ENCODE measurements at regions not wholly inside any gene's neighbourhood (a gene's known extent, or its start where the extent isn't known, plus 50 kb on each side); places are given as distances from the start of the nearest gene placed in this dataset.

DNA sequence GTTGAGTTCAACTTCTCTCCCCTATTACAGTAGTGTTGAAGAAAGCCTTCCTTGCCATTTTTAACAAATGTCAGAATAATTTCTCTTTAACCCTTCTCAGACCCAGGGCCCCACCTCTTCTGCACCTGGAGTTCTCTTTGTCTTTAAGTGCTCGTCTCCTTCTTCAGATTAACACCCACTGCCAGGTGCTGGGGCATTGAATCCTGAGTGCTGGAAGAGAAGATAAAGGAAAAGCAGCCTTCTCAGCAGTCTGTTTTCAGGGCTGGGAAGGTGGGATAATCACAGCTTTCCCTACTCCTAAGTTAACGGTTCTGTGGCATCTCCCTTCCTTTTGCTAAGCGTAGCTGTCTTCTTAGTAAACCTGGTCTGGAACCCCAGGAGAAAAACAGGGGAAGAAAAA lies 114.6 kb upstream of the TAB2 start:
- intact Hi-C loops (cut with DNase I; ENCODE audit: low total_unique reads): no loop called here
- DNase-seq (ENCODE audit: low spot score in 2 of 2): no peak
- Histone ChIP-seq H3K27me3 (no peaks in the 10 kb centered on the region), H3K9me3 (peaks cover 0 to 7% of the 10 kb centered on the region in 2 donors), H3K4me3 (no peak overlapping the region), H3K36me3 (no peaks in the 10 kb centered on the region), H3K4me1 (no peaks in the 10 kb centered on the region), H3K27ac (no peak overlapping the region)
- TF ChIP-seq POLR2AphosphoS5 (IDR thresholded peaks at IDR 0.05) (no peak), POLR2A (IDR thresholded peaks at IDR 0.05) (no peak)
- TF ChIP-seq, protein P1, sequence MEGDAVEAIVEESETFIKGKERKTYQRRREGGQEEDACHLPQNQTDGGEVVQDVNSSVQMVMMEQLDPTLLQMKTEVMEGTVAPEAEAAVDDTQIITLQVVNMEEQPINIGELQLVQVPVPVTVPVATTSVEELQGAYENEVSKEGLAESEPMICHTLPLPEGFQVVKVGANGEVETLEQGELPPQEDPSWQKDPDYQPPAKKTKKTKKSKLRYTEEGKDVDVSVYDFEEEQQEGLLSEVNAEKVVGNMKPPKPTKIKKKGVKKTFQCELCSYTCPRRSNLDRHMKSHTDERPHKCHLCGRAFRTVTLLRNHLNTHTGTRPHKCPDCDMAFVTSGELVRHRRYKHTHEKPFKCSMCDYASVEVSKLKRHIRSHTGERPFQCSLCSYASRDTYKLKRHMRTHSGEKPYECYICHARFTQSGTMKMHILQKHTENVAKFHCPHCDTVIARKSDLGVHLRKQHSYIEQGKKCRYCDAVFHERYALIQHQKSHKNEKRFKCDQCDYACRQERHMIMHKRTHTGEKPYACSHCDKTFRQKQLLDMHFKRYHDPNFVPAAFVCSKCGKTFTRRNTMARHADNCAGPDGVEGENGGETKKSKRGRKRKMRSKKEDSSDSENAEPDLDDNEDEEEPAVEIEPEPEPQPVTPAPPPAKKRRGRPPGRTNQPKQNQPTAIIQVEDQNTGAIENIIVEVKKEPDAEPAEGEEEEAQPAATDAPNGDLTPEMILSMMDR (IDR thresholded peaks at IDR 0.05): no peak

DNA sequence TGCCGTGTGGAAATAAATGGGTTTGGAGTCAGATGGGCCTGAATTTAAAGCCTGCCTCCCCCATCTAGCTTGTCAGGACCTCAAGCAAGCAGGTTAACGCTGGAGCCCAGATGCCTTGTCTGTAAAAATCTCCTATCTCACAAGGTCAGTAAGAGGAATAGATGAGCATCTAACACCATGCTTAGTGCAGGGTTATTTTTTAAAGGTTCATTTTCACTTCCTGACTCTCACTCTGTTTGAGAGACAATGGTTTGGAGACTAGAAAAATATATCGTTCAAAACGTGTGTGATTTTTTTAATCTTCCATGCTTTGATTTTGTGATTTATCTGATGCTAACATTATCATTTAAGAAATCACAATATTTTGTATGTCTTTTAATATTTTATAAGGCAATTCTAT lies 114.0 kb upstream of the TAB2 start:
- TF ChIP-seq POLR2AphosphoS5 (IDR thresholded peaks at IDR 0.05) (no peak), POLR2A (IDR thresholded peaks at IDR 0.05) (no peak)
- TF ChIP-seq, protein P1 (IDR thresholded peaks at IDR 0.05): no peak
- no peaks in the 10 kb centered on the region for H3K27me3 ChIP-seq
- H3K4me3 ChIP-seq: no peak overlapping the region
- intact Hi-C loops (cut with DNase I; ENCODE audit: low total_unique reads): no loop called here
- no peaks in the 10 kb centered on the region for H3K4me1 ChIP-seq
- H3K9me3 ChIP-seq: peaks cover 0 to 7% of the 10 kb centered on the region in 2 donors
- H3K36me3 ChIP-seq: no peaks in the 10 kb centered on the region
- H3K27ac ChIP-seq: no peak overlapping the region
- no peak for DNase-seq (ENCODE audit: low spot score in 2 of 2)

- intact Hi-C loops (cut with DNase I; ENCODE audit: low total_unique reads): no loop called here
- H3K9me3 ChIP-seq: no peaks in the 10 kb centered on the region
Observed at GRCh38 chr6:149208134-149208601, 109.3 kb upstream of the TAB2 start.

DNA sequence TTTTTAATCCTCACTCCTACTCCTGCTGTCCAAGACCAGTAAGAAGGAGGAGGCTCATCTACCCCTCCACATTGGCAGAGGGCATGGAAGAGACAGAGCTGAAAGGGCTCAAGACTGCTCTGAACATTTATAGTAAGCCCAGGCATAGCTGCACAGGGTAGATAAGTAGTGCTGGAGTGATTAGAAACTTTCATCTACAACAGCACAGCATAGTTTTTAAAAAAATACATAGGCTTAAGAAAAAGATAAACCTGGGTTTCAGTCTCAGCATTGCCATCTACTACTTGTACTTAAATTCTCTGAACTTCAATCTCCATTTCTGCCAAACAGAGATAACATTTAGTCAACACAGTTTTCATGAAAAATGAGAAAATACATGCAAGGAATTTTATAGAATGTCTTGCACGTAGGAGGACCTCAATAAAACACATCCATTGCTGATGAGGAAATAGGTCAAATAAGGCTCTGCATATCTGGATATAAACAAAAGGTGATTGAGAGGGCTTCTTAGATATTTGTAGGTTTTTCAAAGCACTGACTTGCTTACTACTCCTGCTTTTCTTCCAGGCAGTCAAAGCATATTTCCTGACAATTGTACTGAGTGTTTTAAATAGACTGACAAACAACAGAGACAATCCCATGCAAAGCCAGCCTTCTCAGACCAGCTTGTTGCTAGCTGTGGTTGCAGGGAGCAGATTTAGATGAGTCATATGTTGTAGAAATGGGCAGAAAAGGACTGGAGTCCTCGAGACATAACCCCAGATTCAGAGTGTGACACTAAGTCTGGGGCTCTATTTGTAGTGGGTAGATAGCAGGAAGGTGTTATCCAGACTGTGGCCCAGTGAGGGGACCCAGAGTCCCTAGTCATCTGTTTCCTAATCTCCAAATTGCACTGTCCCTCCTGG lies 107.4 kb upstream of the TAB2 start:
- no peaks in the 10 kb centered on the region for H3K9me3 ChIP-seq
- intact Hi-C loops (cut with DNase I; ENCODE audit: low total_unique reads): loop anchor here (1.0 kb wide), 1 partner anchor 9 kb away; no protein-coding TSS in a partner anchor
- H3K4me3 ChIP-seq: no peak overlapping the region
- DNase-seq (ENCODE audit: low spot score in 2 of 2): no peak
- TF ChIP-seq POLR2A (IDR thresholded peaks at IDR 0.05) (no peak), POLR2AphosphoS5 (IDR thresholded peaks at IDR 0.05) (no peak)
- TF ChIP-seq, protein P1 (IDR thresholded peaks at IDR 0.05): no peak
- no peaks in the 10 kb centered on the region for H3K4me1 ChIP-seq
- no peak overlapping the region for H3K27ac ChIP-seq
- H3K36me3 ChIP-seq: no peaks in the 10 kb centered on the region
- no peaks in the 10 kb centered on the region for H3K27me3 ChIP-seq

More at GRCh38 chr6:149208134-149208601, 109.3 kb upstream of the TAB2 start:
- TF ChIP-seq, protein P1 (IDR thresholded peaks at IDR 0.05): no peak
- TF ChIP-seq POLR2A (IDR thresholded peaks at IDR 0.05) (no peak), POLR2AphosphoS5 (IDR thresholded peaks at IDR 0.05) (no peak)
- DNase-seq (ENCODE audit: low spot score in 2 of 2): no peak
- Histone ChIP-seq H3K4me1 (no peaks in the 10 kb centered on the region), H3K4me3 (no peak overlapping the region), H3K36me3 (no peaks in the 10 kb centered on the region), H3K27ac (no peak overlapping the region), H3K27me3 (no peaks in the 10 kb centered on the region)

GRCh38 chr6:149211046-149211571 lies 106.4 kb upstream of the TAB2 start:
- no peaks in the 10 kb centered on the region for H3K27me3 ChIP-seq
- intact Hi-C loops (cut with DNase I; ENCODE audit: low total_unique reads): no loop called here
- H3K4me3 ChIP-seq: no peak overlapping the region
- DNase-seq (ENCODE audit: low spot score in 2 of 2): no peak
- H3K9me3 ChIP-seq: no peaks in the 10 kb centered on the region
- TF ChIP-seq, protein P1 (IDR thresholded peaks at IDR 0.05): no peak
- TF ChIP-seq POLR2AphosphoS5 (IDR thresholded peaks at IDR 0.05): no peak
- TF ChIP-seq POLR2A (IDR thresholded peaks at IDR 0.05): no peak
- H3K4me1 ChIP-seq: no peaks in the 10 kb centered on the region
- H3K36me3 ChIP-seq: no peaks in the 10 kb centered on the region
- no peak overlapping the region for H3K27ac ChIP-seq

All from breast epithelium (tissue), 4 donors.